Liver (tissue), 7 donors: ENCODE measurements at regions not wholly inside any gene's neighbourhood (a gene's known extent, or its start where the extent isn't known, plus 50 kb on each side); places are given as distances from the start of the nearest gene placed in this dataset.

ENCODE experiments used
- DNase-seq: peaks from one replicate; pipeline ENCODE4 v3.0.0-alpha.2; 2017; ENCODE audit warnings: low spot score
- H3K27ac ChIP-seq, 2 donors: one replicate each; pipeline ENCODE4 v1.7.0; 2013; ENCODE audit warnings: inconsistent platforms in 2 of 2, low read length in 2 of 2, control low read depth in 1 of 2, low read depth in 1 of 2, mild to moderate bottlenecking in 1 of 2
- H3K27me3 ChIP-seq, 4 donors: one replicate each; pipeline versions ENCODE4 v1.6.1 to v1.7.0; 2013; ENCODE audit warnings: low read length in 3 of 4, inconsistent platforms in 1 of 4, mild to moderate bottlenecking in 1 of 4, moderate library complexity in 1 of 4; ENCODE audit not compliant: control insufficient read depth in 4 of 4, insufficient read depth in 4 of 4
- H3K36me3 ChIP-seq, 4 donors: one replicate each; pipeline versions ENCODE4 v1.6.1 to v1.7.0; 2013; ENCODE audit warnings: low read length in 3 of 4, mild to moderate bottlenecking in 3 of 4, low read depth in 1 of 4, moderate library complexity in 1 of 4; ENCODE audit not compliant: control insufficient read depth in 4 of 4, insufficient read depth in 3 of 4
- H3K4me1 ChIP-seq, 4 donors: one replicate each; pipeline versions ENCODE4 v1.6.1 to v1.7.0; 2013; ENCODE audit warnings: low read length in 3 of 4, mild to moderate bottlenecking in 3 of 4, moderate library complexity in 1 of 4; ENCODE audit not compliant: control insufficient read depth in 4 of 4, insufficient read depth in 4 of 4
- H3K4me3 ChIP-seq, 3 donors: one replicate each; pipeline versions ENCODE4 v1.6.1 to v1.7.0; 2013; ENCODE audit warnings: low read length in 3 of 3, control low read depth in 1 of 3, low read depth in 1 of 3, mild to moderate bottlenecking in 1 of 3
- H3K9ac ChIP-seq, 2 donors: one replicate each; pipeline ENCODE4 v1.7.0; 2013; ENCODE audit warnings: low read length in 2 of 2, mild to moderate bottlenecking in 2 of 2, moderate library complexity in 2 of 2, control low read depth in 1 of 2, low read depth in 1 of 2
- H3K9me3 ChIP-seq, 4 donors: one replicate each; pipeline versions ENCODE4 v1.6.1 to v1.7.0; 2013; ENCODE audit warnings: low read length in 3 of 4; ENCODE audit not compliant: control insufficient read depth in 4 of 4
- ATF3 ChIP-seq: IDR thresholded peaks from 2 replicates; pipeline ENCODE4 v1.6.1; 2016; ENCODE audit warnings: antibody characterized with exemption
- EGR1 ChIP-seq, 2 donors: IDR thresholded peaks; 2 replicates each; pipeline ENCODE4 v1.6.1; 2016 to 2018; ENCODE audit warnings: antibody characterized with exemption in 2 of 2, low read depth in 2 of 2
- FOXA1 ChIP-seq: IDR thresholded peaks from 2 replicates; pipeline ENCODE4 v1.6.1; 2016; ENCODE audit warnings: antibody characterized with exemption
- FOXA2 ChIP-seq: IDR thresholded peaks from 2 replicates; pipeline ENCODE4 v1.6.1; 2016; ENCODE audit warnings: antibody characterized with exemption
- GABPA ChIP-seq, 2 donors: IDR thresholded peaks in 1 of 2; conservative IDR thresholded peaks in 1 of 2; 2 replicates each; pipeline ENCODE4 v1.6.1; 2016; ENCODE audit warnings: antibody characterized with exemption in 2 of 2, mild to moderate bottlenecking in 1 of 2, moderate library complexity in 1 of 2
- HNF4A ChIP-seq, 2 donors: conservative IDR thresholded peaks; 2 replicates each; pipeline ENCODE4 v1.6.1; 2016; ENCODE audit warnings: antibody characterized with exemption in 2 of 2, mild to moderate bottlenecking in 2 of 2
- HNF4G ChIP-seq: IDR thresholded peaks from 2 replicates; pipeline ENCODE4 v1.6.1; 2016; ENCODE audit warnings: antibody characterized with exemption
- JUND ChIP-seq, 2 donors: IDR thresholded peaks; 2 replicates each; pipeline ENCODE4 v1.6.1; 2016; ENCODE audit warnings: antibody characterized with exemption in 2 of 2
- SP1 ChIP-seq: IDR thresholded peaks from 2 replicates; pipeline ENCODE4 v1.6.1; 2018; ENCODE audit warnings: antibody characterized with exemption, mild to moderate bottlenecking
- TAF1 ChIP-seq: conservative IDR thresholded peaks from 2 replicates; pipeline ENCODE4 v1.6.1; 2016; ENCODE audit warnings: antibody characterized with exemption, mild to moderate bottlenecking
- ZBTB33 ChIP-seq: IDR thresholded peaks from 2 replicates; pipeline ENCODE4 v1.6.1; 2016; ENCODE audit warnings: antibody characterized with exemption
- WGBS: extraction: QIAGEN DNeasy Blood & Tissue Kit; methylation state at CpG from one replicate; pipeline ENCODE4 v1.1.7; 2013; 5-methylcytosine and 5-hydroxymethylcytosine counted together
- donor health status: healthy.
- donor health status: healthy.
- donor health status: healthy.
- donor health status: healthy.

- no peak for TF ChIP-seq ZBTB33
- no peak for TF ChIP-seq JUND (IDR thresholded peaks at IDR 0.05)
- no peak for TF ChIP-seq FOXA1
These were observed 111.1 kb upstream of the RASA1 start (continued) for GRCh38 chr5:87156631-87157030.

- H3K4me1 ChIP-seq = no peaks in the 10 kb centered on the region
- TF ChIP-seq SP1 (no peak), FOXA2 (no peak), ATF3 (no peak), HNF4A (conservative IDR thresholded peaks at IDR 0.05) (no peak)
- H3K36me3 ChIP-seq = no peaks in the 10 kb centered on the region
- H3K9me3 ChIP-seq = no peaks in the 10 kb centered on the region
- H3K4me3 ChIP-seq = no peak overlapping the region
- no peaks in the 10 kb centered on the region for H3K27me3 ChIP-seq
- H3K27ac ChIP-seq = no peak overlapping the region
- DNase-seq = no peak
- H3K9ac ChIP-seq = no peak overlapping the region
- WGBS = 81% methylated on average over 2 of the region's 2 CpGs
These were observed 103.3 kb upstream of the RASA1 start for GRCh38 chr5:87164409-87164808.

GRCh38 chr5:87169300-87169991, 98.2 kb upstream of the RASA1 start:
- Histone ChIP-seq H3K27ac (no peak overlapping the region), H3K9ac (no peak overlapping the region), H3K36me3 (no peaks in the 10 kb centered on the region), H3K27me3 (no peaks in the 10 kb centered on the region), H3K9me3 (no peaks in the 10 kb centered on the region), H3K4me1 (no peaks in the 10 kb centered on the region), H3K4me3 (no peak overlapping the region)
- DNase-seq = no peak
- WGBS = 48% methylated on average over 8 of the region's 8 CpGs
- TF ChIP-seq EGR1 (IDR thresholded peaks at IDR 0.05; ENCODE audit: low read depth in 2 of 2) (no peak), HNF4G (no peak)

- Histone ChIP-seq H3K9ac (no peak overlapping the region), H3K4me1 (no peaks in the 10 kb centered on the region), H3K9me3 (no peaks in the 10 kb centered on the region), H3K36me3 (no peaks in the 10 kb centered on the region), H3K27me3 (no peaks in the 10 kb centered on the region), H3K27ac (no peak overlapping the region), H3K4me3 (no peak overlapping the region)
- DNase-seq = no peak
- WGBS = 63% methylated on average over 3 of the region's 3 CpGs
- TF ChIP-seq EGR1 (IDR thresholded peaks at IDR 0.05; ENCODE audit: low read depth in 2 of 2) (no peak), FOXA1 (no peak), GABPA (IDR thresholded peaks at IDR 0.05 in 1 of 2, conservative IDR thresholded peaks at IDR 0.05 in 1 of 2) (no peak), HNF4G (no peak), ATF3 (no peak), JUND (IDR thresholded peaks at IDR 0.05) (no peak), TAF1 (no peak)
These were observed 96.9 kb upstream of the RASA1 start for GRCh38 chr5:87170799-87171198.
